GM21529 (cell line): ENCODE measurements at regions not wholly inside any gene's neighbourhood (a gene's known extent, or its start where the extent isn't known, plus 50 kb on each side); places are given as distances from the start of the nearest gene placed in this dataset.
"Not testable (repeated sequence)": the region's sequence is repeated elsewhere in the genome, so short reads cannot be mapped to it uniquely, and the experiment has no call there.

Experiments used
- ATAC-seq: cut with Tn5 transposase; IDR thresholded peaks from one replicate; pipeline ENCODE4 v1.9.1; 2021; ENCODE audit not compliant: unreplicated experiment

DNA sequence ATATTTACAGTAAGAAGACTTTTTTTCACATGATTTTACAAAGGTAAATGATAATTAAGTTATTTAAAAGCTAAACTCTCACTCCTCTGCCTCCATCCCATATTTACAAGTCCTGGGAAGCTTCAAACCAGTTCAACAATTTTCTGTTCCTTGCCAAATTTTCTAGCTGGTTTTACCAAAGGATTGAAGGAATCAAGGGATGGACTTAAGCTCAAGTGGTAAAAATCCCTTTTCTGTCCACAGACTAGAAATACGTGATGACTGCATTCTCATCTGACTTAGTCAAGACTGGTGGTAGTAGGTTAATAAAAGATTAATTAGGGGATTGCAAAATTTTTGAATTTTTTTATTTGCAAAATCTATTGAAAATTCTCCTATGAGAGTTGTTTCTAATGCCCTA is 297.3 kb downstream of the MTX2 start:
- ATAC-seq: no peak

DNA sequence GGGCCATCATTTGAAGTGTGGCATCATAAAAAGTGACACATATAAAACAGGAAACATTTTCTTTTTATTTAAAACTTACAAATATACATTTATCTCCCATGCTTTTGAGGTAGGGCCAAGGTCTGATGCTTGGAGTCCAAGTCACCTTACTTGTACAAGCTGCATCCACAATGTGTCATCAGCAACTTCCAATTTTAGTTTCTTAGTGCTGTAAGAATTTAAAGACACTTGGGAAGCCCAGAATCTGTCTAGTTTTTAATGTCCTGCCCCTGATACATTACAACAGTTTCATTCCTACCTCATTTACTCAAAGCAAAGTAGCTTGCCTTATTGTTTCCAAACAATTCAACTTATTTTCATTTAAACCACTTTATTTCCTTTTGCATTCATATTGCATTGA is 297.7 kb downstream of the MTX2 start:
- ATAC-seq: no peak

- ATAC-seq: no peak
Measured at GRCh38 chr2:176567361-176567760, 298.1 kb downstream of the MTX2 start.

DNA sequence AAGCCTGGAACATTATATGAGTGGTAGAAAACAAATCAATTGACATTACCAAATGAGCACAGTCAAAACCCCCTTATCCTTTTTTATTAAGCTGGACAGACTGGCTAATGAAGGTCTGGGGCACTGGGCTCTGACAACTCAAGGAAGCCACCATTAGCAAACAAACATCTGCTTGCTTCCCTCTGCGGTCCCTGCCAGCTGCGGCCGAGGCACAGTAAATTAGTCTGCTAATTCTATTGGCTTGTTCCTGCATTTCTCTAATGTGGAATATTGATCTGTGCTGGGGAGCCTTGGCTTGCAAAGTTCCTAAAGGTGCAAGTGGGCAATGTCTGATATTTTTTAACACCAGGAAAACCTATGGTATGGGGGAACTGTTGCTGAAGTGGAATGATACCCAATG is 300.3 kb downstream of the MTX2 start:
- ATAC-seq: no peak

- ATAC-seq: no peak
Measured at GRCh38 chr2:176573612-176574483, 304.6 kb downstream of the MTX2 start.

GRCh38 chr2:176574484-176575236 is 305.4 kb downstream of the MTX2 start:
- no peak for ATAC-seq

- no peak for ATAC-seq
Measured at GRCh38 chr2:176575237-176575744, 306.0 kb downstream of the MTX2 start.

- no peak for ATAC-seq
Measured at GRCh38 chr2:176577054-176577453, 307.8 kb downstream of the MTX2 start.

- not testable (repeated sequence) for ATAC-seq
Measured at GRCh38 chr2:176578292-176578691, 309.1 kb downstream of the MTX2 start.

- no peak for ATAC-seq
Measured at GRCh38 chr2:176579608-176580007, 310.4 kb downstream of the MTX2 start.

DNA sequence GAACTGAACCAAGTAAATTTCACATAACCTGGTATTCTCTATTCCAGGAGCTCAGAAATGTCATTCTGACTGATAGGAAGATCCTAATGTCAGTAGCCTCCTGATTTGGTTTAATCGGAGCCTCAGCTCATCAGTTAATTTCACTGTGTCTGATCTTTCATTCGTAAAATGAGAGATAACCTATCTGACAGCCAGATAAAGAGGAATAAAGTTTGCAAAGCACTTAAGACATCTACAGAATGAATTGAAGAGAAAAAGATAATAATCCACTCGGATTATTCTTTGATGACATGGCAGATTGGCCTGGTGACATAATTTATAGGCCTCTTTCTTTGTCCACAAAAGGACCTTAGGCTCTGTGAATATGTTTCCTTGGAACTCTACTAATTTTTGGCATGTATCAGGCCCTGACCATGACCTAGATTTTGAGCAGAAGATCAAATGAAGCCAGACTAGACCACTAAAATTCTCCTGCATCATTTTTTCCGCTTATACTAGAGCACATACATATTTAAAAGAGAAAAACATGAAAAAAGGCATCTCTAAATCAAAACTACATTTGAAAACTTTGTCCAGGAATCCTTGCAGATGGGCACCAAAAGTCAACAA is 312.4 kb downstream of the MTX2 start:
- no peak for ATAC-seq

GRCh38 chr2:176582176-176582575 is 312.9 kb downstream of the MTX2 start:
- no peak for ATAC-seq

GRCh38 chr2:176582990-176583481 is 313.8 kb downstream of the MTX2 start:
- ATAC-seq: no peak

DNA sequence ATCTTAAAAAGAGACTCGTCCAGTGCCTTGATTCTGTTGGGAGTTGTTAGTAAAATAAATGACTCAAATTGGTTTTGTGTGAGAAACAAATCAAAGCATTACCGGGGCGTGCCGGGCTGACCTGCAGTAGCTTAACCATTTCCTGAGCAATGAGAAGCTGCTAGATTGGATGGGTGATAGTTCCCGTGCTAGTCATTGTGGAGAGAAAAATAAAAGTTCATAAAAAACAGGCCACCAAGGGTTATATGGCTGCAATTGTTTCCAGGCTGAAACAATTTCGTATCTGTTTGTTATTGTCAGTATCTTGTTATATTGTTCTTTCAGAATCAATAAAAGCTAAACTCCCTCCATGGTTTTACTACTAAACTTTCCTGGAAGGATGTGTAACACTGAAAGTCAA is 314.4 kb downstream of the MTX2 start:
- ATAC-seq: no peak

DNA sequence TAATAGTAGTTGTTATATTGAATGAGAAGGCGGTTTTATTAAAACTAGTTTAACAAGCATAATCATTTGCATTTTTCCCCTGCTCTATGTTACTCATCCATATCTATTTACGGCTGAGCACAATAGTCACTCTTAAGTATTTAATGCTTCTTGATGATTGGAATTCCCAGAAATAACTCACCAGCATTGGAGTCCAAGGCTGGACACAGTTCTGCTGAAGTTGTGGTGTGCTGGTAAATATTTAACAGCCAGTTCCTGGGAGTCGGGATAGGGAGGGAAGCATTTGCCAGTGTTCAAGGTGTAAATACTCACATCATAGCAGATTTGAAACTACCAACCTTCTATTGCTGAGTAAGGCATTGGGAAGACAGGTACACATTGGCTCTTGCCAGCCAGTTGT is 315.1 kb downstream of the MTX2 start:
- ATAC-seq: no peak

DNA sequence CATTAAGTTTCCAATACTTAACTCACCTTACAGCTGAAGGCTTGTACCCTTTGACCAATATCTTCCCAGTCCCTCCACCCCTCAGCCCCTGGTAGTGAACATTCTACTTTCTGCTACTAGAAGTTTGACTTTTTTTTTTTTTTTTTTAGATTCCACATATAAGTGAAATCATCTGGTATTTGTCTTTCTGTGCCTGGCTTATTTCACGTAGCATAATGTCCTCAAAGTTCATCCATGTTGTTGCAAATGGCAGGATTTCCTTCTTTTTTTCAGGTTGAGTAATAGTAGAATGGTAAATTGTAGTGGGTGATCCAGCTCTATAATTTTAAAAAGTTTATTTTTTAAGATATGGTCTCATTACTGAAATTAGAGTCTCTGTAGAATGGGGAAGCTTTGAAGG is 316.0 kb downstream of the MTX2 start:
- no peak for ATAC-seq

GRCh38 chr2:176585791-176586190 is 316.5 kb downstream of the MTX2 start:
- ATAC-seq: no peak

- ATAC-seq: no peak
Measured at GRCh38 chr2:176589287-176589686, 320.0 kb downstream of the MTX2 start.

- ATAC-seq: no peak
Measured at GRCh38 chr2:176589825-176590440, 320.7 kb downstream of the MTX2 start.

DNA sequence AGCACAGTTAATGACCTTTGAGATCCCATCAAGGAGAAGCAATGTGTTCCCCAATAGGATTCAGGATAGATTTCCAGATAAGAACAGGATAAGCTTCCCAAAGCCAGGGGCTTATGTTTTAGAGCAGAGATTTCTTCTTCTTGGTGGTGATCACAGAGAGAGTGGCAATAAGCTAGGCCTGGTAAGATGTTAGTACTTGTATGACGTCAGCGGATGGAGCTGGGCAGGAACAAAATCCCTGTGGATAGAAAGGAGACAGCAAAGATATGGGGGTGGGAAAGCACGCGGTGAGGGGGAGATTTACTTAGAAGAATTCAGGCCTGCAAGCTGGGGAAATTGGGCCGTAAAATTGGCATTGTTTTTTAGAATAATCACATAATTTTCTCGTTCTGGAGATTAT is 323.0 kb downstream of the MTX2 start:
- no peak for ATAC-seq

DNA sequence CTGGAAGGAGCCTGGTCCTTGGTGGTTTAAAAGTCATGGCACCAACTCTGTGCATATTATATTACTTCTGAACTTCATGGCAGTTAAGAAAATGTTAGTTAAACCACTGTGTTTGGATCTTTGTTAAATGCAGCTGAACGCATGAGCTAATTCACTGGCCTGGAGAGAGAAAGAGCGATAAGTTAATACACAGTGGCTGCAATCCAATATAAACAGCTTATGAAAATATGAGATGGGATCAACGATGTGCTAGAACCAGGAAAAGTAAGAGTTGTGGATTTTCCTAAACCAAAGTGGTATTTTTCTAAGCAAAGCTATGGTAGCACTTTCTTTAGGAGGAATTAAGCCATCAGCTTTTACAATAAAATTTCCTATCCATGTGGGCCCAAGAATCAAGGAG is 326.7 kb downstream of the MTX2 start:
- no peak for ATAC-seq
